Effector memory CD4-positive, alpha-beta T cell (primary cell): ENCODE measurements at regions not wholly inside any gene's neighbourhood (a gene's known extent, or its start where the extent isn't known, plus 50 kb on each side); places are given as distances from the start of the nearest gene placed in this dataset.

ENCODE experiments used
- DNase-seq, 3 donors: peaks; one replicate each; pipeline ENCODE4 v3.0.0-alpha.2; 2020
- H3K27ac ChIP-seq: 2 replicates; pipeline ENCODE4 v1.7.0; 2013; ENCODE audit warnings: mild to moderate bottlenecking, low read length, moderate library complexity; ENCODE audit not compliant: insufficient read depth, poor library complexity, severe bottlenecking
- H3K27me3 ChIP-seq: replicated peaks from 2 replicates; pipeline ENCODE4 v1.7.0; 2013; ENCODE audit warnings: mild to moderate bottlenecking, low read length; ENCODE audit not compliant: insufficient read depth, control insufficient read depth, poor library complexity, severe bottlenecking
- H3K36me3 ChIP-seq: 2 replicates; pipeline ENCODE4 v1.7.0; 2013; ENCODE audit warnings: mild to moderate bottlenecking, low read length, moderate library complexity; ENCODE audit not compliant: control insufficient read depth, insufficient read depth
- H3K4me1 ChIP-seq: 2 replicates; pipeline ENCODE4 v1.7.0; 2013; ENCODE audit warnings: low read length, mild to moderate bottlenecking; ENCODE audit not compliant: control insufficient read depth, insufficient read depth, poor library complexity, severe bottlenecking
- H3K4me3 ChIP-seq: 2 replicates; pipeline ENCODE4 v1.7.0; 2013; ENCODE audit warnings: low read length, low read depth, mild to moderate bottlenecking; ENCODE audit not compliant: insufficient read depth, poor library complexity, severe bottlenecking
- H3K9me3 ChIP-seq: 2 replicates; pipeline ENCODE4 v1.7.0; 2013; ENCODE audit warnings: mild to moderate bottlenecking, low read length, moderate library complexity; ENCODE audit not compliant: control insufficient read depth

DNA sequence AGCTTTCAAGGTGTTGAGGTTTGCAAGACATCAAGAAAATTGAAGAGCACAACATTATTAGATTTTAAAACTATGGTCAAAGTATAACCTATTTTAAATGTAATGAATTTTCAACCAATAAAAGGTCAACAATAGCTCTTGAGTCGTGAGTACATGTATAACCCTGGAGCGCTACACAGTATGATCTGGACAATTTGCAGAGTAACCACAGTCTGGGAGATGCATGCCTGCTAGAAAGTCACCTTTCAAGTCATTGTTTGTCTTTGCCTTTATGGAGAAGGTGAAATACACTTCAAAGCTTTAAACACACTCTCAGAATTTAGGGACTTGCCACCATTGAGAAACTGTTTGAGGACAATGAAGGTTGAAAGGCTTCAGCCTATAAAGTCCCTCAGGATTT is 112.6 kb upstream of the ALCAM start:
- H3K27me3 ChIP-seq = no peaks in the 10 kb centered on the region
- DNase-seq = no peak
- no peaks in the 10 kb centered on the region for H3K36me3 ChIP-seq
- H3K4me3 ChIP-seq = no peak overlapping the region
- H3K4me1 ChIP-seq = no peaks in the 10 kb centered on the region
- no peaks in the 10 kb centered on the region for H3K9me3 ChIP-seq
- H3K27ac ChIP-seq = no peak overlapping the region

DNA sequence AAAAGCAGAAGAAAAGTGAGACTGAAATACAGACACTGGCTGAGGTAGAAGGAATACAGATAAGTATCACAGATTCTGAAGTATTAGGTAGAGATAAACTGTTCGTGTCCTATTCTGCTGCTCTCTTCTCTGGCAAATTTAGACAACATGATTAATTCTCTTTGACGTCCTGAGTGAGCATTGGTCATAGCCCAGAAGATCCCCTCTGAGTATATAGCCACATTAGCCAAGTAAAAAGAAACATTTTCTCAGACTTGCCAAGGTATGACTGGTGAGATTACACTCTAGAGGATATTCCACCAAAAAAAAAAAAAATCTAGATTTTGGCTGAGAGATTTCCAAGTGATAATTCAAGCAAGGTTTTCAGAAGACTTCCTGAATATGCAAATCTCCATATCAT is 111.4 kb upstream of the ALCAM start:
- Histone ChIP-seq H3K4me1 (no peaks in the 10 kb centered on the region), H3K36me3 (no peaks in the 10 kb centered on the region), H3K27me3 (no peaks in the 10 kb centered on the region), H3K27ac (no peak overlapping the region), H3K9me3 (no peaks in the 10 kb centered on the region), H3K4me3 (no peak overlapping the region)
- DNase-seq = no peak

DNA sequence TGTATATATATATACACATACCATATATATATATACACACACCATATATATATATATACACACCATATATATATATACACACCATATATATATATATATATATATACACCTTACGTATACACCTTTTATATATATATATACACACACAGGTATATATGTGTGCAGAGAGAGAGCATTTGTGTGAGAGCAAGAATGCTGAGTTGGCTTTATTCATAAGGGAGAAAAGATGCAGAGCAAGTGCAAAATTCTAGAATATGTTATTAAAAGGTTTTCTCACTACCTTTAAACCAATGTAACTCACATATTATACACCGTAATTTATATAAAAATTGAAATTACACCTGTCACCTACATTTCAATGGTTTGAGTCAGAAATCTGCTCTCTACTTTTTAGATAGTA is 107.2 kb upstream of the ALCAM start:
- no peaks in the 10 kb centered on the region for H3K27me3 ChIP-seq
- no peaks in the 10 kb centered on the region for H3K36me3 ChIP-seq
- no peak for DNase-seq
- no peak overlapping the region for H3K4me3 ChIP-seq
- H3K4me1 ChIP-seq = no peaks in the 10 kb centered on the region
- no peak overlapping the region for H3K27ac ChIP-seq
- H3K9me3 ChIP-seq = no peaks in the 10 kb centered on the region

DNA sequence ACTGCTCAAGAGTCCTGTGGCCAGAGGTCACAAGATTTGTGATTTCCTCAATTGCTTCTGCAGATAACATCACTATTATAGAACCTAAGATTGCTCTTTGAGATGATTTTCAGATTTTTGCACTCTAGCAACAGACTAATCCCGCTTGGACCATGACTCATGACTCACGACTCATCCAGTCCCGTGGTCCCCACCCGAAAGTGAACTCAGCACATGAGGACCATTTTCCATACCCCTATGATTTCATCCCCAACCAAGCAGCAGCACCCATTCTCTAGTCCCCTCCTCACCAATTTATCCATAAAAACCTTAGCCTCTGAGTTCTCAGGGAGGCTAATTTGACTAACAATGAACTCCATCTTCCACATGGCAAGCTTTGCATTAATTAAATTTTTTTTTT is 106.3 kb upstream of the ALCAM start:
- H3K27me3 ChIP-seq = no peaks in the 10 kb centered on the region
- DNase-seq = no peak
- H3K9me3 ChIP-seq = no peaks in the 10 kb centered on the region
- no peak overlapping the region for H3K4me3 ChIP-seq
- H3K4me1 ChIP-seq = no peaks in the 10 kb centered on the region
- no peak overlapping the region for H3K27ac ChIP-seq
- H3K36me3 ChIP-seq = no peaks in the 10 kb centered on the region

DNA sequence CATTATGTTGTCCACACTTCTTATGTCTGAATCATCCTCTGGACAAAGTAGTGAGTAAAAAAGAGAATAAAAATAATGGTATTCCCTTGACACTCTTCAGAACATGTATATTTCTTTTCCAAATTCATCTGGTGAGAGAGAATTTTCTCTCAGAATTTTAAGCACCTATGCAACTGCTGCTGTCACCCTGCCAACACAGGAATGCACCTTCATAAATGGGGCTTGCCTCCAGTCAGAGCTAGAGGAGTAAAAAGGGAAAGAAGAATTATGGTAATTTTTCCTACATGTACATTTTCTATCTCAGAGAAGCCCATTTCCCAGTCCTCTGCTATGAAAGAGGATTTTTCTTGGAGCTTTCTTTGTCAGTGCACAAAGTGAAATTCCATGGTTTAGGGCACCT is 92.2 kb upstream of the ALCAM start:
- no peaks in the 10 kb centered on the region for H3K4me1 ChIP-seq
- H3K27ac ChIP-seq = no peak overlapping the region

DNA sequence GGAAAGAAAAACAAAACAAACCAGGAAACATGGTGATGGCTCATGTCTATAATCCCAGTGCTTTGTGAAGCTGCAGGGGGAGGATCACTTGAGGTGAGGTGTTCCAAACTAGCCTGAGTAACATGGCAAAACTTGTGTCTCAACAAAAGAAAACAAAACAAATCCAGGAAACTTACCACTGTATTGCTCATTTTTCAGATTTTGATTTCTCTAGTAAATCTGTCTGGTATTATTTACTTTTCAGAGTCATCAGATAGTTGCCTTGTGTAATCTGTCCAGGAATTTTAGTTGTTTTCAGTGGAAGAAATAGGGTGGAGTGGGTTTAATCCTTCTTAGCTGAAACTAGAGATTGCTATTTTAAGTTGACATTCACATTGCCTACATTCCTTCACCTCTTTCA is 91.8 kb upstream of the ALCAM start:
- Histone ChIP-seq H3K4me3 (no peak overlapping the region), H3K9me3 (no peaks in the 10 kb centered on the region), H3K27ac (no peak overlapping the region), H3K4me1 (no peaks in the 10 kb centered on the region), H3K36me3 (no peaks in the 10 kb centered on the region), H3K27me3 (peaks cover 2% of the 10 kb centered on the region)
- no peak for DNase-seq

More for the DNA sequence above, 92.2 kb upstream of the ALCAM start:
- no peak for DNase-seq
- Histone ChIP-seq H3K9me3 (no peaks in the 10 kb centered on the region), H3K4me3 (no peak overlapping the region), H3K36me3 (no peaks in the 10 kb centered on the region), H3K27me3 (peaks cover 2% of the 10 kb centered on the region)

DNA sequence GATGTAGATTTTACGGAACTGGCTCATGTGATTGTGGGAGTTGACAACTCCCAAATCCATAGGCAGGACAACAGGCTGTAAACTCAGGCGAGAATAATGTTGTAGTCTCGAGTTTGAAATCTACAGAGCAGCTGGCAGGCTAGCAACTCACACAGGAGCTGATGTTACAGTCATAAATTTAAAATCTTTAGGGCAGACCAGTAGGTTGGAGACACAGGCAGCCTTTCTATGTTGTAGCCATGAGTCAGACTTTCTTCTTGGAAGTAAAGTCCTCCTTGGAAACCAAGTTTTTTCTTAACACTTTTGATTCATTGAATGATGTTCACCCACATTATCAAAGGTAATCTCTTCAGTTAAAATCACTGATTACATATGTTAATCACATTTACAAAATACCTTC is 89.1 kb upstream of the ALCAM start:
- peaks cover 2% of the 10 kb centered on the region for H3K27me3 ChIP-seq
- no peak for DNase-seq
- H3K4me3 ChIP-seq = no peak overlapping the region
- H3K9me3 ChIP-seq = no peaks in the 10 kb centered on the region
- no peak overlapping the region for H3K27ac ChIP-seq
- no peaks in the 10 kb centered on the region for H3K4me1 ChIP-seq
- H3K36me3 ChIP-seq = no peaks in the 10 kb centered on the region

DNA sequence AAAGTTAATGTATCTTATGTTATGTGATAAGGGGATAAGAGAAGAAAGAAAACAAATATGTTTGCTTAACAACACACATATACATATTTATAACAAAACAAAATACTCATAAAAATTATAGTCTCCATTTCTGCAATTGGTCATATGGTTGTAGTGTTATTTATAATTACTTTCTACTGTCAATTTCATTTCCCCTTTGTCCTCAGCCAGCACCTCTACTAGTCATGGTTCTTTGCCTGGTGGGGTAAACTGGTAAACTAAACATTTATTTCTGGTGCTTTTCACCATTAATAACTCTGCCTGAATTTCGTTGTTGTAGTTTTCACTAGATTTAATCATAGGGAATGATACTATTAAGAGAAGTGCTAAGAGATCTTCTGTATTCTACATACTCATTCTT is 88.0 kb upstream of the ALCAM start:
- H3K4me1 ChIP-seq = no peaks in the 10 kb centered on the region
- H3K4me3 ChIP-seq = no peak overlapping the region
- DNase-seq = no peak
- H3K36me3 ChIP-seq = no peaks in the 10 kb centered on the region
- H3K27ac ChIP-seq = no peak overlapping the region
- peaks cover 2% of the 10 kb centered on the region for H3K27me3 ChIP-seq
- H3K9me3 ChIP-seq = no peaks in the 10 kb centered on the region

DNA sequence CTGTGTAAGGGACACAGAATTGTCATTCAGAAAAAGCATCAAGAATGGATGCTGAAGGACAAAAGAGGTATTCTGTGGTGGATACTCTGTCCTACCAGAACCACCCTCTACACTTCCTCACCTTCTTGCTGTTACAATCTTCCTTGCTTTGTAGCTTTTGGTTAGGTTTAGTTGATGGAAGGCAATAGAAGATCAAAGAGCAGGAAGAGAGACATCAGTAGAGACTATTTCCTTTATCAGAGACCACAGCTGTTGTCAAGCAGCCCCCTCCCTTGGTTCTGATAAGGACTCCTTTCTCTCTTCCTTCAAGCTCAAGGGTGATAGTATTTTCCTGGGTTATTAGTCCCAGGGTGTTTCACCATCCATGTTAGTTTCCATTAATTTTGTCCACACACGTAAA is 84.7 kb upstream of the ALCAM start:
- Histone ChIP-seq H3K4me1 (no peaks in the 10 kb centered on the region), H3K36me3 (no peaks in the 10 kb centered on the region), H3K4me3 (no peak overlapping the region), H3K27me3 (no peaks in the 10 kb centered on the region), H3K27ac (no peak overlapping the region), H3K9me3 (no peaks in the 10 kb centered on the region)
- no peak for DNase-seq

DNA sequence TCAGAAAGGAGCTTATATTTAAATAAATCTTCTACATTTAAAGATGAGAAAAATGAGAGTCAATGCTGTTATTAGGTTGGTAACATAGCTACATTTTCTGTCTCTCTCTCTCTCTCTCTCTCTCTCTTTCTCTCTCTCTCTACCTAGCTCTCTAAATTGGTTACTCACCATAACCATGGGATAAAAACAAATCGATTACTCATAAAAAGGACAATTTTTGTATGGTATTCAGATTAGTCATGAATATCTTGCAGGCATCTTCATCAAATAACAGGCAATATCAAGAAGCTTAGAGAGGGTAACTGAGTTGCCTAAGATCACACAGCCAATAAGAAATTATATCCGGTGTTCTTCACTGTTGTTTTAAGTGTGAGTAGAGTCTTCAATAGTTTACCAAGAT is 81.8 kb upstream of the ALCAM start:
- no peak for DNase-seq
- H3K4me1 ChIP-seq = no peaks in the 10 kb centered on the region
- H3K27ac ChIP-seq = no peak overlapping the region
- no peaks in the 10 kb centered on the region for H3K36me3 ChIP-seq
- no peaks in the 10 kb centered on the region for H3K9me3 ChIP-seq
- no peak overlapping the region for H3K4me3 ChIP-seq
- H3K27me3 ChIP-seq = no peaks in the 10 kb centered on the region

DNA sequence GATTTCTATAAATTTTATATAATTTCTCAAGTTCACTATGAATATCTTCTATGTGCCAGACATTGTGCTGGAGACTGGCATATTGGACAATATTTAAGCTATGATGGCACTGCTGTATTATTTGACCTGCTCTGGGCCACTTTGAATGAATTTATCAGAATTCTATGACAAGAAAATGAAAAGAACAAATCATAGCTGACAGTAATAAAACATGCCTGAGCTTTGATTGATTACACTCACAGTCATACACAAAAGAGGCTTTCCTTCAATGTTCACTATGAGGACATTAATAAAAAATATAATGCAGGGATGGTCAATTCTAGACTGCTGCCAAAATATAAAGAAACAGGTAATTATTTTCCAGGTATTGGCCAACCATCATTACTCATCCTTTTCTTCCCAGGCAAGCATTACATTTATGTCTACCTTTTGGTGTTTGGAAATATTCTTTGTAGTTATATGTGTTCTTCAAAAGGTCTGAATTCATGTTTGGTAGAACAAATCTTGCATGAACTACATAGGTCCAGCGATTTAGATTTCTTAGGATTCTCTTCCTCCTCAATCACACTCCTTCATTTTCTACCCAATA is 81.0 kb upstream of the ALCAM start:
- H3K9me3 ChIP-seq = no peaks in the 10 kb centered on the region
- no peak for DNase-seq

More for the DNA sequence above, 81.0 kb upstream of the ALCAM start:
- Histone ChIP-seq H3K36me3 (no peaks in the 10 kb centered on the region), H3K27ac (no peak overlapping the region), H3K27me3 (no peaks in the 10 kb centered on the region), H3K4me1 (no peaks in the 10 kb centered on the region), H3K4me3 (no peak overlapping the region)
